Right lobe of liver (tissue), 4 donors: ENCODE measurements at regions not wholly inside any gene's neighbourhood (a gene's known extent, or its start where the extent isn't known, plus 50 kb on each side); places are given as distances from the start of the nearest gene placed in this dataset.

ENCODE experiments used
- CTCF ChIP-seq, 4 donors: fragments of 200-600 bp in 3 of 4; fragments of 450-650 bp in 1 of 4; IDR thresholded peaks; one replicate each; pipeline versions ENCODE4 v1.5.1 to v1.8.0; 2016 to 2022; ENCODE audit warnings: antibody characterized with exemption in 4 of 4, mild to moderate bottlenecking in 2 of 4
- POLR2A ChIP-seq: fragments of 450-650 bp; IDR thresholded peaks from one replicate; pipeline ENCODE4 v1.6.1; 2017; ENCODE audit warnings: antibody characterized with exemption, mild to moderate bottlenecking
- donor health status: DM: no; HTN: no; CAD: no.
- donor health status: DM: no; HTN: no; CAD: no.
- donor health status: DM: no; HTN: yes; CAD: no.

- TF ChIP-seq CTCF (IDR thresholded peaks at IDR 0.05) (no peak), POLR2A (no peak)
Measured at GRCh38 chr3:152549263-152549662, 280.5 kb downstream of the MBNL1 start.
